Upper lobe of left lung (tissue), 6 donors: ENCODE measurements at regions not wholly inside any gene's neighbourhood (a gene's known extent, or its start where the extent isn't known, plus 50 kb on each side); places are given as distances from the start of the nearest gene placed in this dataset.
"Not testable (repeated sequence)": the region's sequence is repeated elsewhere in the genome, so short reads cannot be mapped to it uniquely, and the experiment has no call there.

Source experiments
- ATAC-seq, 2 donors: fragments of 200-7000 bp; cut with Tn5 transposase; one replicate each; pipeline ENCODE4 v1.9.1; 2022; ENCODE audit warnings: mild to moderate bottlenecking in 2 of 2, moderate library complexity in 2 of 2; ENCODE audit not compliant: low FRiP score in 2 of 2
- DNase-seq, 2 donors: peaks; one replicate each; pipeline ENCODE4 v3.0.0-alpha.2; 2019 to 2020
- H3K27ac ChIP-seq, 4 donors: fragments of 200-600 bp; sonication (generic); one replicate each; pipeline ENCODE4 v1.5.1; 2016 to 2019
- H3K27me3 ChIP-seq, 4 donors: fragments of 200-600 bp; sonication (generic); one replicate each; pipeline ENCODE4 v1.5.1; 2017 to 2019
- H3K36me3 ChIP-seq, 4 donors: fragments of 200-600 bp; sonication (generic); one replicate each; pipeline ENCODE4 v1.5.1; 2016 to 2019
- H3K4me1 ChIP-seq, 4 donors: fragments of 200-600 bp; sonication (generic); one replicate each; pipeline ENCODE4 v1.5.1; 2018 to 2019
- H3K4me3 ChIP-seq, 4 donors: fragments of 200-600 bp; sonication (generic); one replicate each; pipeline ENCODE4 v1.5.1; 2017 to 2019; ENCODE audit warnings: mild to moderate bottlenecking in 2 of 4, moderate library complexity in 1 of 4
- H3K9me3 ChIP-seq, 4 donors: fragments of 200-600 bp; sonication (generic); one replicate each; pipeline ENCODE4 v1.5.1; 2018 to 2019
- EP300 ChIP-seq, 4 donors: sonication (generic); formaldehyde crosslinking; IDR thresholded peaks; one replicate each; pipeline ENCODE4 v1.5.1; 2017; ENCODE audit warnings: antibody characterized with exemption in 4 of 4, control low read depth in 2 of 4
- POLR2A ChIP-seq, 4 donors: fragments of 450-650 bp; IDR thresholded peaks; one replicate each; pipeline ENCODE4 v1.5.1; 2016 to 2017; ENCODE audit warnings: antibody characterized with exemption in 4 of 4, mild to moderate bottlenecking in 2 of 4
- POLR2AphosphoS5 ChIP-seq, 2 donors: sonication (generic); formaldehyde crosslinking; IDR thresholded peaks; one replicate each; pipeline ENCODE4 v1.5.1; 2017; ENCODE audit warnings: antibody characterized with exemption in 2 of 2
- WGBS, 2 donors: methylation state at CpG; one replicate each; pipeline ENCODE4 v1.1.5; 2017 to 2018; 5-methylcytosine and 5-hydroxymethylcytosine counted together
- TF ChIP-seq, protein P1 (sequence below), 6 experiments: fragments of 450-650 bp in 4 of 6; fragments of 200-600 bp in 2 of 6; sonication (generic) in 2 of 6; IDR thresholded peaks; one replicate each; pipeline ENCODE4 v1.5.1; 2016 to 2019; ENCODE audit warnings: antibody characterized with exemption in 6 of 6
- donor health status: DM: no; HTN: no; CAD: no; lungs with moderate emphysema.
- donor health status: DM: no; HTN: yes; CAD: no; lungs with severe emphysema.

DNA sequence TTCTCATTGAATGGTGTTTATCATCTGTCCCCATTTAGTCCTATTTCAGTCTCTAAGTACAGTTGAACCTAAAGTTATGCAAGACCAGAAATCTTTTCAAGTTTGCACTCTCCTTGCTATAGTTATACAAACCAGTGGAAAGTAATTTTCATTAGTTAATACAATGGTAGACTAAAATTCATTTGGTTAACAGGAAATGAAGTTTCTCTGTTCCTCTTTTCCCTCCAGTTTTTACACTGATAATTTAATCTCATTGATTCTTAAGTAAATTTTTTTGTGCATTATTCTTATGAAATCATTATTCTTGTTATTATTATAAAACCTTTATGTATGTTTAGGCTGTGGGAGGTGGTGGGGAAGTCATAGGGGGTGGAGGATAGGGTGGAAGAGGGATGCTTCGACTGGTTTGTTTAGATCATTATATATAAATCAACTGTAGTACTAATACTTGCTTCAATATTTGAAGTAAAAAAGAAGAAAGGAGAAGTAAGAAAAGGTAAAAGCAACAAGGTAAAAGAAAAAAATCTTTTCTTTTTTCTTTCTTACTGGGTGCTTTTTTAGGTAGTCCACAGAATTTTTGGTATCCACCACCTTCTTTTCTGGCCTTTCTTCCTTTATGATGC lies 104.1 kb downstream of the GPR85 start:
- Histone ChIP-seq H3K27me3 (no peaks in the 10 kb centered on the region), H3K4me1 (no peaks in the 10 kb centered on the region), H3K27ac (no peak overlapping the region), H3K4me3 (no peak overlapping the region), H3K9me3 (no peaks in the 10 kb centered on the region), H3K36me3 (no peaks in the 10 kb centered on the region)
- no peak for ATAC-seq
- no peak for DNase-seq
- WGBS, 2 donors: 32 to 52% methylated on average over 1 of the region's 1 CpG
- TF ChIP-seq, protein P1, sequence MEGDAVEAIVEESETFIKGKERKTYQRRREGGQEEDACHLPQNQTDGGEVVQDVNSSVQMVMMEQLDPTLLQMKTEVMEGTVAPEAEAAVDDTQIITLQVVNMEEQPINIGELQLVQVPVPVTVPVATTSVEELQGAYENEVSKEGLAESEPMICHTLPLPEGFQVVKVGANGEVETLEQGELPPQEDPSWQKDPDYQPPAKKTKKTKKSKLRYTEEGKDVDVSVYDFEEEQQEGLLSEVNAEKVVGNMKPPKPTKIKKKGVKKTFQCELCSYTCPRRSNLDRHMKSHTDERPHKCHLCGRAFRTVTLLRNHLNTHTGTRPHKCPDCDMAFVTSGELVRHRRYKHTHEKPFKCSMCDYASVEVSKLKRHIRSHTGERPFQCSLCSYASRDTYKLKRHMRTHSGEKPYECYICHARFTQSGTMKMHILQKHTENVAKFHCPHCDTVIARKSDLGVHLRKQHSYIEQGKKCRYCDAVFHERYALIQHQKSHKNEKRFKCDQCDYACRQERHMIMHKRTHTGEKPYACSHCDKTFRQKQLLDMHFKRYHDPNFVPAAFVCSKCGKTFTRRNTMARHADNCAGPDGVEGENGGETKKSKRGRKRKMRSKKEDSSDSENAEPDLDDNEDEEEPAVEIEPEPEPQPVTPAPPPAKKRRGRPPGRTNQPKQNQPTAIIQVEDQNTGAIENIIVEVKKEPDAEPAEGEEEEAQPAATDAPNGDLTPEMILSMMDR (IDR thresholded peaks at IDR 0.05): no peak
- TF ChIP-seq EP300 (IDR thresholded peaks at IDR 0.05) (no peak), POLR2A (IDR thresholded peaks at IDR 0.05) (no peak), POLR2AphosphoS5 (IDR thresholded peaks at IDR 0.05) (no peak)

DNA sequence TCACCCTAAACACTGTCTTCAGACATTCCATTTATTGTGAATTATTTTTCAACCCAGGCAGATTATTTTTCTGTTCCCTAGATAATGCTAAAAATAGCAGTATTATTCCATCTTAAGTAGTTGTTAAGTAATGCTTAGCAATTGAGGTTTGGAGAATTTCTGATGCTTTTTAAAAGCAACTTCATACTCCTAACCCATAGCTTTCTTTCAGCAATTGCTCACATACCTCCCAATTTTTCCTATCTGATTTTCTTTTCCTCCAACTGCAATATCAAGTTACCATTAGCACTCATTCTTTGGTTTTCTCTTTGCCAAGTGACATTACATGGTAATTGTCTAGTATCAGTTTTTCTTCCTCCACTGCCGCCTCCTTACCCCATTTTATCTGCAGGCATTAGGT lies 104.7 kb downstream of the GPR85 start:
- 77 to 82% methylated on average over 1 of the region's 1 CpG for WGBS, 2 donors
- no peaks in the 10 kb centered on the region for H3K9me3 ChIP-seq

DNA sequence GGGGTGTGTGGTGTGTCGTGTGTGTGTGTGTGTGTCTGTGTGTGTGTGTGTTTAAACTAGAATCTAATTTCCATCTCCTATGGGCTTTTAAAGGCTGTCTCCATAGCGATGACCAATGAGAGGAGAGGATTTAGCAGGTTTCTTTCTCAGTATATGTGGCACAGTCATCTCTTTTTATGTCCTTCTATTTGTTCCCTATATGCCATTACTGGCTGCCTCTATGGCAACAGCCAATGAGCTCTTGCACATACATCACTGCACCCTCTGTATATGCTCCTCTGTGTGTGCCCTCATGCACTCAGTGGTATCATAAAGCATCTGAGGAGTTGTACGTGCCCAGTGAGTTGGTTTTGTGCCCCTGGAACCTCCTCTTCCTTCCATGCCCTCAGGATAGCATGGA lies 107.6 kb downstream of the GPR85 start:
- not testable (repeated sequence) for H3K27me3 ChIP-seq, ATAC-seq, DNase-seq, H3K4me3 ChIP-seq, H3K27ac ChIP-seq, H3K9me3 ChIP-seq, H3K4me1 ChIP-seq, H3K36me3 ChIP-seq
- WGBS, 2 donors: 68 to 85% methylated on average over 3 of the region's 3 CpGs

More for the DNA sequence above, 104.7 kb downstream of the GPR85 start:
- H3K27me3 ChIP-seq: no peaks in the 10 kb centered on the region
- ATAC-seq: no peak
- H3K27ac ChIP-seq: no peak overlapping the region
- no peaks in the 10 kb centered on the region for H3K36me3 ChIP-seq
- no peak for DNase-seq
- H3K4me1 ChIP-seq: no peaks in the 10 kb centered on the region
- H3K4me3 ChIP-seq: no peak overlapping the region
- TF ChIP-seq POLR2AphosphoS5 (IDR thresholded peaks at IDR 0.05) (no peak), EP300 (IDR thresholded peaks at IDR 0.05) (no peak), POLR2A (IDR thresholded peaks at IDR 0.05) (no peak)
- TF ChIP-seq, protein P1 (IDR thresholded peaks at IDR 0.05): no peak

DNA sequence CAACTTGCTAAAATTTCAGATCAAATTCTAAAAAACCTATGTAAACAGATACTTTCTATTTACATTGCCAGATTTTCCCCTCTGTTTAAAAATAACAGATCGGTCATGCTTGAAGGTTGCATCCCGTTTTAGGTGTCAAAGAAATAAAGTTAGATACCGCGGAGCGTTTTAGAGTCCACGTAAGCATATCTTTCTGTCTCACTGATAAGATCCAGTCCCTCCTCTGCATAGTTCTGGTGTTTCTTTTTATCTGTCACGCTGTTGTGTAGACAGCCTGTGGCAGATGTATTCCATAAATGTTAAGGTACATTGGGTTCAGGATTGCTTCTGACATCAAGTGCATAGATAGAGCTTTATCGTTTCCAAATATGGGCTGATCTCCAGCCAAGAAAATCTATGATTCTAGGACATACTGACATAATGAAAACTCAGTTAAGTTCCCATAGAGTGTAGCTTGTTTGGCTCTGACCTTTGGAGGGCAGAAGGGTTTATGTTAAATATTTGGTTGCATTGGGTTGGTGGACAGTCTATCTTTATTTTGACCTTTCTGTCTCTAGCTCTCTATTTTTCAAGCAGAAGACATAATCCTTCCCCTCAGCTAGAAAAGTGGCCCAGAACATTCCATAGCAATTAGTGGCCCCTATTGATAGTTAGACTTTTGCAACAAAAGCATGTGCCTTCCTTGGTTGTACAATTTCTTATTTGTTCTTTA lies 109.2 kb downstream of the GPR85 start:
- not testable (repeated sequence) for H3K4me1 ChIP-seq, H3K27ac ChIP-seq, ATAC-seq, DNase-seq, H3K27me3 ChIP-seq, H3K9me3 ChIP-seq, H3K36me3 ChIP-seq, H3K4me3 ChIP-seq
- 58 to 69% methylated on average over 3 to 5 of the region's 8 CpGs for WGBS, 2 donors

DNA sequence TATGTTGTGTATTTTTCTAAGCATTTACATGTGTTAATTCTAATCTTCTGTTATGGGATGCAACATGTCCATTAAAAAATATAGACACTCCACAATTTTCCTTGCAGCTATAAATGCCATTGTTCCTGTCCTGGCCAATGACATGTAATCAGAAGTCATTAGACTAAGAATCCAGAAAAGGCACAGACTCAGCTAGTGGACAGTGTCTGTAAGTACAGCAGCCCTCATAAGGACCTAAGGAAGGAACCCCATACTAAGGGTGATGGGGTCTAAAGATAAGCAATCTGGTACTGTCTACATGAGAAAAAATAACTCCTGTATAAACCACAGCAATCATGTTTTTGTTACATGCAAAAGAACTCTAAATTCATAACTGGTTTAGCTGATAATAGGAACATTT lies 115.9 kb downstream of the GPR85 start:
- TF ChIP-seq, protein P1 (IDR thresholded peaks at IDR 0.05): no peak
- TF ChIP-seq POLR2A (IDR thresholded peaks at IDR 0.05) (no peak), POLR2AphosphoS5 (IDR thresholded peaks at IDR 0.05) (no peak), EP300 (IDR thresholded peaks at IDR 0.05) (no peak)
- Histone ChIP-seq H3K4me3 (no peak overlapping the region), H3K27ac (no peak overlapping the region), H3K27me3 (no peaks in the 10 kb centered on the region), H3K36me3 (no peaks in the 10 kb centered on the region), H3K9me3 (no peaks in the 10 kb centered on the region), H3K4me1 (no peaks in the 10 kb centered on the region)
- no peak for ATAC-seq
- DNase-seq: no peak

DNA sequence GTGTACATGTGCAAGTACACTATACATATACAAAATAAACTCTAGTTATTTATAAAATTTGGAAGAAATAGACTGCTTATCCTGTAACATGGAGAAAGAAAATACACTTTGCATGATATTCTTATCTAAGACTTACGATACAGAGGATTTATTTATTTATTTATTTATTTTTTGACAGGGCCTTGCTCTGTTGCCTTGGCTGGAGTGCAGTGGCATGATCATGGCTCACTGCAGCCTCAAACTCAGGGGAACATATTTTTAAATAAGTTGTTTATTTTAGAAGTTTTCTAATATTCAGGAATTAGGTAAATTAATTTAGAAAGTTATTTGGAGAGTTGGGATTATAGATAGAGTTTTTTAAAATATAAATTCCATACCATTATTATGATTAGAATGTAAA lies 116.7 kb downstream of the GPR85 start:
- TF ChIP-seq POLR2AphosphoS5 (IDR thresholded peaks at IDR 0.05) (no peak), POLR2A (IDR thresholded peaks at IDR 0.05) (no peak), EP300 (IDR thresholded peaks at IDR 0.05) (no peak)
- TF ChIP-seq, protein P1 (IDR thresholded peaks at IDR 0.05): no peak
- Histone ChIP-seq H3K4me3 (no peak overlapping the region), H3K27me3 (no peaks in the 10 kb centered on the region), H3K27ac (no peak overlapping the region), H3K36me3 (no peaks in the 10 kb centered on the region), H3K4me1 (no peaks in the 10 kb centered on the region), H3K9me3 (no peaks in the 10 kb centered on the region)
- DNase-seq (no peak), ATAC-seq (no peak)
- 78 to 88% methylated on average over 1 of the region's 1 CpG for WGBS, 2 donors
